ENCODE measurements at regions not wholly inside any gene's neighbourhood (a gene's known extent, or its start where the extent isn't known, plus 50 kb on each side); places are given as distances from the start of the nearest gene placed in this dataset.

DNA sequence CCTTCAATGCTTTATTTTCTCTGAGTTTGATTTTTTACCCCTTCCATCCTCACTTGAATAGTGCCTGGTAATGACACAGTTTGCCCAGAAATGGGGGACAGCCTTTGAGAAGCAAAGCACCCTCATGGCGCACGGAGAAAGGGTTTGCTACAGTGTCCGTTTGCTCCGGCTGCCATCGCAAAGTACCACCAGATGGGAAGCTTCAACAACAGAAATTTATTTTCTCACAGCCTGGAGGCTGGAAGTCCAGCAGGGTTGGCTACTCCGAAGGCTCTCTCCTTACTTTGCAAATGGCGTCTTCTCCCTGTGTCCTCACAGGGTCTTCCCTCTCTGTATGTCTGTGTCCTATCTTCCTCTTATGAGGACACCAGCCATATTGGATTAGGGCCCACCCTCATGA, 327.7 kb upstream of the KAZN start:
- ATAC-seq = no peak
- H3K9ac ChIP-seq (ENCODE audit: insufficient read depth, low read depth, low read length) = no peak overlapping the region
- H3K79me2 ChIP-seq (ENCODE audit: insufficient read depth, low read length) = no peaks in the 10 kb centered on the region
- 15% methylated on average over 7 of the region's 7 CpGs for WGBS (ENCODE audit: low lambda C conversion rate)
- H3K27ac ChIP-seq (ENCODE audit: extremely low read length, insufficient read depth, low read length) = no peak overlapping the region
- no TSS peak for BruUV-seq (replicated peaks)
- intact Hi-C loops (cut with micrococcal nuclease; ENCODE audit: unreplicated experiment) (no loop called here), in situ Hi-C loops (cut with HindIII; ENCODE audit: extremely low pct_ligation_motif_present, low pct_unique_long_range_greater_than_20kb) (no loop called here)
- H3K4me1 ChIP-seq (ENCODE audit: insufficient read depth, low read length) = no peaks in the 10 kb centered on the region
- no peak overlapping the region for H3K4me3 ChIP-seq (replicated peaks in 1 of 3; ENCODE audit: insufficient read depth in 1 of 3, low read depth in 2 of 3, low read length in 3 of 3)
- H3K4me2 ChIP-seq (ENCODE audit: low read depth, low read length) = no peak overlapping the region
- no peaks in the 10 kb centered on the region for H3K27me3 ChIP-seq (ENCODE audit: control insufficient read depth in 1 of 2, insufficient read depth in 2 of 2, low read length in 2 of 2)
- ChIA-PET CTCF (ENCODE audit: low intra/inter-chr PET ratio, low total read pairs) (no interaction called here), POLR2A (no interaction called here)
- no peaks in the 10 kb centered on the region for H4K20me1 ChIP-seq (ENCODE audit: insufficient read depth, low read length)
- DNase-seq (ENCODE audit: low spot score) = no peak
- H3K9me3 ChIP-seq (ENCODE audit: low read length) = no peaks in the 10 kb centered on the region
- H3K36me3 ChIP-seq (replicated peaks in 1 of 2; ENCODE audit: control insufficient read depth in 1 of 2, insufficient read depth in 2 of 2, low read length in 2 of 2) = no peaks in the 10 kb centered on the region
- H2AFZ ChIP-seq (ENCODE audit: low read length) = no peak overlapping the region
- FAIRE-seq = no peak
- no peak for TF ChIP-seq ZNF510 (CRISPR knock-in tag; IDR thresholded peaks at IDR 0.05; ENCODE audit: low read depth)
- no peak for TF ChIP-seq ZNF768 (CRISPR knock-in tag; IDR thresholded peaks at IDR 0.05)
- TF ChIP-seq MATR3 (CRISPR knock-in tag; IDR thresholded peaks at IDR 0.05) = no peak
- no peak for TF ChIP-seq ZFP90 (CRISPR knock-in tag; IDR thresholded peaks at IDR 0.05; ENCODE audit: borderline replicate concordance)
- TF ChIP-seq KDM4B (CRISPR knock-in tag; IDR thresholded peaks at IDR 0.05) = no peak
- TF ChIP-seq, protein P1, sequence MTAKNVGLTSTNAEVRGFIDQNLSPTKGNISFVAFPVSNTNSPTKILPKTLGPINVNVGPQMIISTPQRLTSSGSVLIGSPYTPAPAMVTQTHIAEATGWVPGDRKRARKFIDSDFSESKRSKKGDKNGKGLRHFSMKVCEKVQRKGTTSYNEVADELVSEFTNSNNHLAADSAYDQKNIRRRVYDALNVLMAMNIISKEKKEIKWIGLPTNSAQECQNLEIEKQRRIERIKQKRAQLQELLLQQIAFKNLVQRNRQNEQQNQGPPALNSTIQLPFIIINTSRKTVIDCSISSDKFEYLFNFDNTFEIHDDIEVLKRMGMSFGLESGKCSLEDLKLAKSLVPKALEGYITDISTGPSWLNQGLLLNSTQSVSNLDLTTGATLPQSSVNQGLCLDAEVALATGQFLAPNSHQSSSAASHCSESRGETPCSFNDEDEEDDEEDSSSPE (CRISPR knock-in tag; IDR thresholded peaks at IDR 0.05) = no peak
- no peak for TF ChIP-seq HOXA3 (CRISPR knock-in tag; IDR thresholded peaks at IDR 0.05)
- TF ChIP-seq ZNF800 (CRISPR knock-in tag; IDR thresholded peaks at IDR 0.05) = no peak
